ENCODE measurements at regions not wholly inside any gene's neighbourhood (a gene's known extent, or its start where the extent isn't known, plus 50 kb on each side); places are given as distances from the start of the nearest gene placed in this dataset.

GRCh38 chr5:117504305-117504704, 929.7 kb upstream of the SEMA6A start:
- DNase-seq (ENCODE audit: low spot score): no peak

- DNase-seq (ENCODE audit: low spot score): no peak
Measured at GRCh38 chr5:117497601-117498000, 923.0 kb upstream of the SEMA6A start.

GRCh38 chr5:117496801-117497200, 922.2 kb upstream of the SEMA6A start:
- DNase-seq (ENCODE audit: low spot score): no peak

- no peak for DNase-seq (ENCODE audit: low spot score)
Measured at GRCh38 chr5:117494188-117494587, 919.6 kb upstream of the SEMA6A start.

- peak; percentile 54 for DNase-seq (ENCODE audit: low spot score)
Measured at GRCh38 chr5:117488976-117489500, 914.4 kb upstream of the SEMA6A start.

GRCh38 chr5:117487556-117487955, 912.9 kb upstream of the SEMA6A start:
- no peak for DNase-seq (ENCODE audit: low spot score)

GRCh38 chr5:117486879-117487391, 912.3 kb upstream of the SEMA6A start:
- peak; percentile 86 for DNase-seq (ENCODE audit: low spot score)

GRCh38 chr5:117486261-117486660, 911.6 kb upstream of the SEMA6A start:
- peak; percentile 61 for DNase-seq (ENCODE audit: low spot score)

- no peak for DNase-seq (ENCODE audit: low spot score)
Measured at GRCh38 chr5:117475919-117476318, 901.3 kb upstream of the SEMA6A start.

- peak; percentile 85 for DNase-seq (ENCODE audit: low spot score)
Measured at GRCh38 chr5:117473165-117473564, 898.5 kb upstream of the SEMA6A start.

- peak; percentile 37 for DNase-seq (ENCODE audit: low spot score)
Measured at GRCh38 chr5:117463881-117464570, 889.4 kb upstream of the SEMA6A start.

GRCh38 chr5:117461966-117462365, 887.3 kb upstream of the SEMA6A start:
- DNase-seq (ENCODE audit: low spot score): no peak

- DNase-seq (ENCODE audit: low spot score): no peak
Measured at GRCh38 chr5:117461403-117461802, 886.8 kb upstream of the SEMA6A start.

GRCh38 chr5:117457656-117458055, 883.0 kb upstream of the SEMA6A start:
- no peak for DNase-seq (ENCODE audit: low spot score)

- no peak for DNase-seq (ENCODE audit: low spot score)
Measured at GRCh38 chr5:117456866-117457470, 882.3 kb upstream of the SEMA6A start.

- DNase-seq (ENCODE audit: low spot score): no peak
Measured at GRCh38 chr5:117455236-117456233, 880.9 kb upstream of the SEMA6A start.

GRCh38 chr5:117454716-117455212, 880.1 kb upstream of the SEMA6A start:
- DNase-seq (ENCODE audit: low spot score): no peak

- no peak for DNase-seq (ENCODE audit: low spot score)
Measured at GRCh38 chr5:117436846-117437245, 862.2 kb upstream of the SEMA6A start.

- DNase-seq (ENCODE audit: low spot score): no peak
Measured at GRCh38 chr5:117435203-117435602, 860.6 kb upstream of the SEMA6A start.

- no peak for DNase-seq (ENCODE audit: low spot score)
Measured at GRCh38 chr5:117434254-117434653, 859.6 kb upstream of the SEMA6A start.

- DNase-seq (ENCODE audit: low spot score): no peak
Measured at GRCh38 chr5:117433818-117434217, 859.2 kb upstream of the SEMA6A start.

- no peak for DNase-seq (ENCODE audit: low spot score)
Measured at GRCh38 chr5:117431091-117431490, 856.5 kb upstream of the SEMA6A start.
